GM18951 (cell line): ENCODE measurements at regions not wholly inside any gene's neighbourhood (a gene's known extent, or its start where the extent isn't known, plus 50 kb on each side); places are given as distances from the start of the nearest gene placed in this dataset.

ENCODE experiments used
- POLR2A ChIP-seq: IDR thresholded peaks from 4 replicates; pipeline ENCODE4 v1.6.1; 2011; ENCODE audit warnings: mild to moderate bottlenecking; ENCODE audit not compliant: insufficient read length, insufficient read depth; ENCODE audit errors: extremely low read depth
- in situ Hi-C: fragments of 300-500 bp; cut with MboI; formaldehyde crosslinking; loops from one replicate; pipeline ENCODE4 v1.12.0; 2022; ENCODE audit warnings: low sequenced_read_pairs, mixed read lengths, inconsistent platforms; ENCODE audit not compliant: unreplicated experiment

DNA sequence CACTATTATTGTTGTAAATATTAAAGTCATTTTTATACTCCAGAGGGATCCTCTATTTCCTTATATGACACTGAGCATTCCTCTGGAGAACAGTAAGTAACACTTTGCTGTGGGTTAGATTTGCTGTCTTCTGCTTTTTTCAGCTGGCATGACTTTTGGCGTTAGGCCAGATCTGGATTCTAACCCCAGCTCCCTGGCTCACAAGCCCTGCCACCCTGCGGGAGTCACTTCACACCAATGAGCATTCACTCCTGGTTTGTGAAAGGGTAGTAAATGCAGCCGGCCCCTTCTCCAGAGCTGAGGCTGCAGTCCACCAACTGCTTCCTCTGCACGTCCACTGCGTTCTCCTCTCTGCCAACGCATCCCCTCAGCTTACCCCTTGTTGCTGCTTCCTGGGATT lies 373.8 kb upstream of the RAB6C start:
- no peak for TF ChIP-seq POLR2A
- in situ Hi-C loops = no loop called here

DNA sequence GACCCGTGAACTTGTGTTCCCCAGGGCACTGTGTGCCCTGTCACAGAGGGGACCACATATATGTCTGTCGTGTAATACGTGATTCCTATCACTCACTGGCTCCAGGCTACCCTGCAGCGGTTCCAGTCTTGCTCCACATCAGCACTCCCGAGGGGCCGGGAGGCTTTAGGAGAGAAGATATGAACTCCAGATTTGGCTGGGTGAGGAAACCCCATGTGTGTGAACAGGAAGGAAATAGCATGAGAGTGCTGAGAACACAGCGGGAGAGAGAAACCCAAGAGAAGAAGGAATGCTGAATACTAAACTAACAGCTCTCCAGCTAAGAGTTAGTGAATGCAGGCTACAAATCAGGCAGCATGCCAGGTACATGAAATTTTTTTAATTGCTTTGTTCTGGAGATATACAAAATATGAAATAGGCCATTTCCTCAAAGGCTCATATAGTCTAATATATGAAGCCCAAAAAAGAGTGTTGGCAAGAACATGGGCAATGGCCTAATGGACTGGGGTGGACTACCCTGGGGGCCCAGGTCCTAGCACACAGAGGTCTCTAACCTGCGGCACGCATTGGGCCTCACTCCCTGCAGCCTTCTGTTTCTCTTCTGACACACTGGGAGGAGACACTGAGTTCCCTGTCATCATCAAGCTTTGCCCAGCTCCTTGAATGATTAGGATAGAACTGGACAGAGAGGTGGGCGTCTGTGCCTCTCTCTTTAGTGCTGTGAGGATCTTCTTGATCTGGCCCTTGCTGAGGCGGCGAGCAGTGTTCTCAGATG lies 372.8 kb upstream of the RAB6C start:
- no peak for TF ChIP-seq POLR2A
- in situ Hi-C loops = no loop called here

DNA sequence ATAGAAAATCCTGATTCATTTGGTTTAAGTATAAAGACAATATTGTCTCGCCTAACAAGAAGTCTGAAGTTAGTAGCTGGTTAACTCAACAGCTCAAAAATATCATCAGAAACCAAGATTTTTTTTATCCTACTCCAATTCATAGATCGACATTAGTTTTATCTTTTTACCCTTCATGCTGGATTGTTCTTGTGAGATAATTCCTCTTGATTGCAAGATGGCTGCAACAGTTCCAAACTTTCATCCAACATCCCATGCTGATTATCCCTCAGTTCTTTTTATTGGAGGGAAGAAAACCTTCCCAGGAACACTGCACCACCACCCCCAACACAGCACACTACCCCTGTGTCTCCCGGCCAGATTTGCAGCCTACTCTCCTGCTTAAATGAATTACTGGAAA lies 370.2 kb upstream of the RAB6C start:
- no peak for TF ChIP-seq POLR2A
- in situ Hi-C loops = no loop called here

DNA sequence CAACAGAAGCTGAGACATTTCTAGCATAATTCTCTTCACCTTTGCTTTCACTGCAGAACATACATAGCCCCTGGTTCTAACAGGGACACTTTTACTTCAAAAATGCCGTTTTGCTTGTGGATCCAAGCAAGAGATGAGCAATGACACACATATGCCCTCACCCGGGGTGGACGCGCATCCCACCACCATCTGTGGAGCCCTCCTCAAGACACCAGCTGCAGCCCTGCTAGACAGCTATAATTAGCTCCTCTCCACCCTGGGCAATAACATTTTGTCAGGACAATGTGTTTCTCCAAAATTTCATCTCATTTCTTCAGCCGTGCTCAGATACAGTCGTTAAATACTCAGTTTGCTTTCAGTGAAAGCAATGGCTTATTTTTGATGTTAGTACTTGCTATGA lies 368.7 kb upstream of the RAB6C start:
- in situ Hi-C loops = no loop called here
- TF ChIP-seq POLR2A = no peak

DNA sequence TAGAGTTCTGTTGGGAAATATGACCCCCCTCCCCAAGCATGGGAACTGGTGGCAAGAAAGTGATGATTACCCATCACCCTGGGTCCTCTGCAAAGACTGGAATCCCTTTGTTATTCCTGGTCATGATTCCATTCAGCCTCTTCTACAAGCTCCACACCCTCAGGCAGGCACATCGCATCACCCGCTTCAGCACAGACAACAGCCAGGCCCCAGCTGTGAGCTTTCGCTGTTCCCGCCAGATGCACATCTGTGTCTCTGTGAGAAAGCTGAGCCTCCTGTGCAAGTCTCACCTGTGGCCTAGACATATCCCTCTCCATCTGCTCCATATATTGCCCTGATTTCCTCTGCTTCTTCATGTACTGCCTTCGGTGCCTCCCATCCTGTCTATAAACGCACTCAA lies 368.0 kb upstream of the RAB6C start:
- no peak for TF ChIP-seq POLR2A
- in situ Hi-C loops = no loop called here

DNA sequence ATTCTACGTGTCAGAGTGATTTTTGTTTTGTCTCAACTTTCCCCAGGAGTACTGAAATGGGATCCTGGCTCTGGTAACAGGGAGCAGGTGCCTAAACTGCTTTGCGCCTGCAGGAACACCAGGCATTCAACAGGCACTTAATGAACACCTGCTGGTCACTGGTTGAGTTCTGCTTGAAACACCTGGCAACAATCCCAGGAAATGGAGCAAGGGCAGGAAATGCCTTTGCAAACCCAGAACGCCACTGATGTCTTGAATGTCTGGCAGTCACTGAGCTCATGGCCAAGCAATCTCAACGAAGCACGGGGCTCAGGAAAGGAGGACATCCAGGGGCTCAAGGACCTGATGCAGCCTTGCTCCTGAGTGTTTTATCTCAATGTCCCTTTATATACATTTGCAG lies 360.0 kb upstream of the RAB6C start:
- TF ChIP-seq POLR2A = no peak

DNA sequence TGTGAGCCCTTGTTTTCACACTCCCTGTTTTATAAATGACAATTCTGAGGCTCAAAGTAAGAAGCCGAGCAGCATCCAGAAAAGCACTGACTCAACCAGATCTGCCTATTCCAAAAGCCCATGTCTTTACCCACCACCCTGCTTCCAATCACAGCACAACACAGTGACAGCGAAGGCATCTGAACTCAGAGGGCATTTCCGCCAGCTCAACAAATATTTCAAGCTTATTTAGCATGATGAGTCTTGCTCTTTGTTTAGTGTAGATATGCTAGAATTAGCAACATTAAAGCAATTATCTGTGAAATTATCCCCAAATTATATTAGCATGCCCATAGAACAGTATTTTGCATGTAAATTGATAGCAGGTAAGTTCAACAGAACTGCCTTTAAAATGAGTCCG lies 359.1 kb upstream of the RAB6C start:
- in situ Hi-C loops = no loop called here
- TF ChIP-seq POLR2A = no peak

More for the DNA sequence above, 360.0 kb upstream of the RAB6C start:
- in situ Hi-C loops = no loop called here

DNA sequence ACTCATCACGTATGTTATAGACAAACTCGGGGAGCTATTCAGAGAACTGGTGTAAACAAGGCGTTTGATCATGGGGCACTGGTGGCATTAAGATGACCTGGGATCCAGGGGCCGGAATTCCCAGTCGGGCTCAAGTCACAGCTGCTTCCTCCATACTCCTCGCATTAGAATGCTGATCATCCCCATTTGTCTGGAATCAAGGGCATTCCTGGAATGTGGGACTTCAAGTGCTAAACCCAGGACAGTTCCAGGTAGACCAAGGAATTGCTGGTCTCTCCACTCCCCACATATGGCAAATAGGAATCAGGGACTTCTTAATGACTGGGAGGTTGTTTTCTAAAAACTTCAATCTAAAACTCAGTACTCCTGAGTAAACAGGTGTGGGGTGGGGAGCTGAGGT lies 355.7 kb upstream of the RAB6C start:
- in situ Hi-C loops = no loop called here
- no peak for TF ChIP-seq POLR2A

DNA sequence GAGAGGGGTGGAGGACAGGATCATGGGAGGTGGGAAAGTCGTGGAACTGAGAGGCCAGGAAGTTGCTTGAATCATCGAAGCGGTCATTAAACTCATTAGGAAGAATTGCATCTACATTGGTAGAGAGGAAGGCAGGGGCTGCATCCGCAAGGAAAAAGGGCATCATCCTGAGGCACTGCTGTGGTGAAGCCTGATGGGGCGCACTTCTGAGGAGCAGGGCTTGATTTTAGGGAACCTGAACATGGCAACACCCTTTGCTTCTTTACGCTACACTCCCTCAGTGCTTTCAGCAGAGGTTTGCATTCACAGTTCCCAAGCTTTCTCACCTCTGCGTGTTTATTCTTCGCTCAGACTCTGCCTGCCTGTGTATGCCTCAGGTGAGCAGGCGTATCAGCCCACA lies 352.0 kb upstream of the RAB6C start:
- in situ Hi-C loops = no loop called here
- no peak for TF ChIP-seq POLR2A

DNA sequence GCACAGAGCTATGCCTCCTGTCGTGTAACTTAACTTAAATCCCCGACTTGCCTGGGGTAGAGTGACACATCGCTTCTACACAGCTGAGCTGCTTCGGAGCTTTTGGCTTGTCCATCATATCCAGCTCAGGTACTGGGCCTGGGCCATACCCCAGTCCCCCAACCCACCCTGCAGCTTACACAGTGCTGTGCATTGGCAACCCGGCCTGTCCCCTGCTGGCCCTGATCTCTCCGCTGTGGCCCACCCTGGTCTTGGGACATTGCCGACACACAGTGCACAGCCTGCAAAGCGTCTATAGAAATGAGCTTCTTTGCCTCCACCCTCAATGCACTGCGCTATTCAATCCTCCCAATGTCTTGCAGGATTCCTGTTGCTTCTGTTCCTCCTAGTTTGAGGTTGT lies 342.8 kb upstream of the RAB6C start:
- in situ Hi-C loops = no loop called here
- no peak for TF ChIP-seq POLR2A

DNA sequence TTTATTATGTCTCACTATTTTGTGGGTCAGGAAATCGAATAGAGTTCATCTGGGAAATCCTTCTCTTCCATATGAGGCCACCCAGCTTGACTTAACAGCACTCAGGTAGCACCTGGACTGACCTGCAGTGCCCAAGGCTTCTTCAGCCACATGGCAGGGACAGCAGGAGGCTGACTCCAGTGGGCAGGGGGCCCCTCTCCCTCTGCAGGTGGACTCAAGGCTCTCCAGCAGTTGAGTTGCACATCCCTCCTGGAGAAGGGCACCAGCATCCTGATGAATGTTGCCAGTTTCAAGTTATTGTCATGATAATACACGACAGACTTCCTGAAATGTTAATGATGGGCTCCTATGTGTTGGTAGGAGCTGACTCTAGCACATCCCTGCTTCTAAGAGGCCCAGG lies 338.1 kb upstream of the RAB6C start:
- in situ Hi-C loops = no loop called here
- no peak for TF ChIP-seq POLR2A

DNA sequence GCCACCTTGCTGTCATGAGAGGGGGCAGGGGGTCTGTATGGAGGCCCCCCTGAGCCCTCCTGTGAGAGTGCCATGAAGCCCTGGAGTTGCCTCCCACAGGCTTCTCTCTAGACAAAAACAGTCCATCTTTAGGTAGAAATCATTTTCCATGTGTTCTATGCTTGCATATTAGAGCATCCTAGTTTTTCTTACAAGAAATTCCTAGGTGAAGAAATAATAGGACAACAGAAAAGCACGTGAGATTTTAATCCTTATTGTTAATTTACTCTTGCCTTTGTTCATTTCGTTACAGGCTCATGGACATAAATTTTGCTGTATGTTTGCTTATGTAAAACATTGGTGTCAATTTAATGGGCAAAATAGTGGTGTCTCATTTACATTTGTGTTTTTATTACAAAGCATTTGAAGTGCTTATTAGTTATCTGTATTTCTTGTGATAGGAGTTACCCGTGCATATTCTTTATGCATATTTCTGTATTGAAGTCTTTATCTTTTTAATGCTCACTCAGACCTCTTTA lies 336.9 kb upstream of the RAB6C start:
- no peak for TF ChIP-seq POLR2A
- in situ Hi-C loops = no loop called here

DNA sequence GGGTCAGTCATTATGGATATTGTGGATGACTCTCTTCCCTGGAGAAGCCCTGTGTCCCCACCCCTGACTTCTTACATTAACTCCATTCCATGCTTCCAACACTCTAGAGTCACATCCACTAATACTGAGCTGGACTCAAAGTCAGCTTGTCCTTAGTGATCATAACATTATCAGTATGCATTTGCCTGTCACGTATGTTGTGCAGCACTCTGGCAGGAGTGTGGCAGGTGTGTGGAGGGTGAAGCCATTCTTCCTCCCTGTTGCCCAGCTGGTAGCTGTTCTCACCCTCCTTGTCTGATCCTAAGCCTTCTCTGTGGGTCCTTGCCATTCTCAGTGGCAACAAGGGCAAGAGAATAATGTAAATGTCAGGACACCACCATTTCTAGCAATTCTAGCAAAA lies 334.1 kb upstream of the RAB6C start:
- no peak for TF ChIP-seq POLR2A
- in situ Hi-C loops = no loop called here

DNA sequence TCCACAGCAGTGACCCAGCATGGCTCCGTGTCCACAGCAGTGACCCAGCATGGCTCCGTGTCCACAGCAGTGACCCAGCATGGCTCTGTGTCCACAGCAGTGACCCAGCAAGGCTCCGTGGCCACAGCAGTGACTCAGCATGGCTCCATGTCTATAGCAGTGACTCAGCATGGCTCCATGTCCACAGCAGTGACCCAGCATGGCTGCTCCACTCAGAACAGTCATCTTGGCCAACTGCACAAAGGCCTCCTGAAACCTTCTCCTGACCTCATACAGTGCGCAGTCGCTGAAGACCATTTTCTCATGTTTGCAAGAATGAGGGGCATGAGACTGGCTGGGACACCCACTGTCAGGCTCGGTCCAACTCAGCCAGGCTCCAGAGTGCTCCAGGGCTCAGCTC lies 333.4 kb upstream of the RAB6C start:
- in situ Hi-C loops = no loop called here
- no peak for TF ChIP-seq POLR2A
